Peyer's patch (tissue), 4 donors: ENCODE measurements at regions not wholly inside any gene's neighbourhood (a gene's known extent, or its start where the extent isn't known, plus 50 kb on each side); places are given as distances from the start of the nearest gene placed in this dataset.

Experiments
- DNase-seq, 3 donors: peaks; one replicate each; pipeline ENCODE4 v3.0.0-alpha.2; 2017 to 2019
- H3K27ac ChIP-seq, 4 donors: fragments of 200-600 bp; sonication (generic); one replicate each; pipeline ENCODE4 v1.5.1; 2016 to 2019
- H3K27me3 ChIP-seq, 2 donors: fragments of 200-600 bp; sonication (generic); one replicate each; pipeline ENCODE4 v1.5.1; 2019
- H3K36me3 ChIP-seq, 3 donors: fragments of 200-600 bp; sonication (generic); one replicate each; pipeline ENCODE4 v1.5.1; 2016 to 2019
- H3K4me1 ChIP-seq, 4 donors: fragments of 200-600 bp; sonication (generic); one replicate each; pipeline ENCODE4 v1.5.1; 2016 to 2019
- H3K4me3 ChIP-seq, 4 donors: fragments of 200-600 bp; sonication (generic); 1 replicate in 3 of 4; 2 replicates in 1 of 4; pipeline ENCODE4 v1.5.1; 2016 to 2019; ENCODE audit warnings: mild to moderate bottlenecking in 1 of 4
- H3K9me3 ChIP-seq, 4 donors: fragments of 200-600 bp; sonication (generic); one replicate each; pipeline ENCODE4 v1.5.1; 2016 to 2019; ENCODE audit warnings: mild to moderate bottlenecking in 1 of 4
- POLR2A ChIP-seq, 2 donors: fragments of 450-650 bp; IDR thresholded peaks; one replicate each; pipeline ENCODE4 v1.5.1; 2017; ENCODE audit warnings: antibody characterized with exemption in 2 of 2, mild to moderate bottlenecking in 2 of 2, moderate library complexity in 2 of 2
- TF ChIP-seq, protein P1 (sequence below), 6 experiments: fragments of 450-650 bp in 4 of 6; fragments of 200-600 bp in 2 of 6; sonication (generic) in 1 of 6; IDR thresholded peaks; one replicate each; pipeline ENCODE4 v1.5.1; 2017 to 2019; ENCODE audit warnings: antibody characterized with exemption in 6 of 6, mild to moderate bottlenecking in 3 of 6, moderate library complexity in 1 of 6

- no peak for TF ChIP-seq POLR2A (IDR thresholded peaks at IDR 0.05)
- TF ChIP-seq, protein P1, sequence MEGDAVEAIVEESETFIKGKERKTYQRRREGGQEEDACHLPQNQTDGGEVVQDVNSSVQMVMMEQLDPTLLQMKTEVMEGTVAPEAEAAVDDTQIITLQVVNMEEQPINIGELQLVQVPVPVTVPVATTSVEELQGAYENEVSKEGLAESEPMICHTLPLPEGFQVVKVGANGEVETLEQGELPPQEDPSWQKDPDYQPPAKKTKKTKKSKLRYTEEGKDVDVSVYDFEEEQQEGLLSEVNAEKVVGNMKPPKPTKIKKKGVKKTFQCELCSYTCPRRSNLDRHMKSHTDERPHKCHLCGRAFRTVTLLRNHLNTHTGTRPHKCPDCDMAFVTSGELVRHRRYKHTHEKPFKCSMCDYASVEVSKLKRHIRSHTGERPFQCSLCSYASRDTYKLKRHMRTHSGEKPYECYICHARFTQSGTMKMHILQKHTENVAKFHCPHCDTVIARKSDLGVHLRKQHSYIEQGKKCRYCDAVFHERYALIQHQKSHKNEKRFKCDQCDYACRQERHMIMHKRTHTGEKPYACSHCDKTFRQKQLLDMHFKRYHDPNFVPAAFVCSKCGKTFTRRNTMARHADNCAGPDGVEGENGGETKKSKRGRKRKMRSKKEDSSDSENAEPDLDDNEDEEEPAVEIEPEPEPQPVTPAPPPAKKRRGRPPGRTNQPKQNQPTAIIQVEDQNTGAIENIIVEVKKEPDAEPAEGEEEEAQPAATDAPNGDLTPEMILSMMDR (IDR thresholded peaks at IDR 0.05): no peak
- Histone ChIP-seq H3K36me3 (no peaks in the 10 kb centered on the region), H3K27me3 (no peaks in the 10 kb centered on the region)
Observed at GRCh38 chr12:92495108-92495507, 207.7 kb upstream of the PLEKHG7 start.

DNA sequence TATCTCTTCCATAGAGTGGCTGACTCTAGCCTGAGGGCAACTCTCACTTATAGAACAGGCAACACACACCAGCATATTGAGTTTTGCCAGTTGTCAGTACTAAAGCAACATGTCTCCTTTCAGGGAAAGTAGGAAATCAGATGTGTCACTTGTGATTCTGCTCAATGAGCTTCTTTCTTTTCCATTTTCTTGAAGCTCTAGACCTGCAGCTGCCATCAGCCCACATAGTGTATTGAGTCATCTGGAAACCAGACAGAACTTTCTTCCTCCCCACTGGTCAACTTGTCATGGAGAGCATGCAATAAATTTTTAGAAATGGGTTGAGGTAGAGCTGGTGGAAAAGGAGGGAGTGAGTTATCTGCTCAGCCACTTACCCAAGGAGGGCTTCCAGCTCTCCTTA lies 209.0 kb upstream of the PLEKHG7 start:
- Histone ChIP-seq H3K4me3 (no peak overlapping the region), H3K27me3 (no peaks in the 10 kb centered on the region), H3K27ac (no peak overlapping the region), H3K9me3 (no peaks in the 10 kb centered on the region), H3K36me3 (no peaks in the 10 kb centered on the region), H3K4me1 (no peaks in the 10 kb centered on the region)
- TF ChIP-seq, protein P1 (IDR thresholded peaks at IDR 0.05): no peak
- no peak for TF ChIP-seq POLR2A (IDR thresholded peaks at IDR 0.05)
- no peak for DNase-seq

More at GRCh38 chr12:92495108-92495507, 207.7 kb upstream of the PLEKHG7 start:
- no peaks in the 10 kb centered on the region for H3K9me3 ChIP-seq
- H3K27ac ChIP-seq: no peak overlapping the region
- H3K4me1 ChIP-seq: no peaks in the 10 kb centered on the region
- H3K4me3 ChIP-seq: no peak overlapping the region
- DNase-seq: no peak

DNA sequence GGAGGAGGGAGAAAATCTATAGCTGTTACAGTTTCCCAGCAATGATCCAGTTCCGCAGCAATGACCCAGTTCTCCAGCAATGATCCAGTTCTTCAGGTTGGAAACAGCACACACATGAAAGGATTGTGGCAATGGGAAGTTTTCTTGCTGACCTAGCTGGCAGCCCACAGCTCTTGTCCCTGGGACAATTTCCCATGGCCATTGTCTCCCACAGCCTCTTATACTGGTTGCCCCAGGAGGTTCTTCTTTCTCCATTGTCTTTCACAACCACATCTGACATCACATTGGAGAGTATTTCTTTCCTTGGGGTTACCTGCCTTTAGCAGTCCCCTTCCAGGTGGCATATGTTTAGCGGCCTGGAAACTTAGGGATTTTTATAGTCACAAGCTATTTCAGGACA lies 209.8 kb upstream of the PLEKHG7 start:
- Histone ChIP-seq H3K36me3 (no peaks in the 10 kb centered on the region), H3K27me3 (no peaks in the 10 kb centered on the region), H3K27ac (no peak overlapping the region), H3K9me3 (no peaks in the 10 kb centered on the region), H3K4me1 (no peaks in the 10 kb centered on the region), H3K4me3 (no peak overlapping the region)
- TF ChIP-seq POLR2A (IDR thresholded peaks at IDR 0.05): no peak
- TF ChIP-seq, protein P1 (IDR thresholded peaks at IDR 0.05): no peak
- no peak for DNase-seq

- Histone ChIP-seq H3K4me1 (no peaks in the 10 kb centered on the region), H3K4me3 (no peak overlapping the region), H3K9me3 (no peaks in the 10 kb centered on the region), H3K27ac (no peak overlapping the region), H3K27me3 (no peaks in the 10 kb centered on the region), H3K36me3 (no peaks in the 10 kb centered on the region)
- no peak for TF ChIP-seq POLR2A (IDR thresholded peaks at IDR 0.05)
- TF ChIP-seq, protein P1 (IDR thresholded peaks at IDR 0.05): no peak
- no peak for DNase-seq
Observed at GRCh38 chr12:92492291-92492690, 210.5 kb upstream of the PLEKHG7 start.

GRCh38 chr12:92489781-92490180 lies 213.0 kb upstream of the PLEKHG7 start:
- peak overlapping the region in 1 of 4 donors; percentile 61 for H3K27ac ChIP-seq
- no peak overlapping the region for H3K4me3 ChIP-seq
- no peaks in the 10 kb centered on the region for H3K9me3 ChIP-seq
- no peak for DNase-seq
- H3K4me1 ChIP-seq: peaks cover 0 to 5% (median 0%) of the 10 kb centered on the region in 4 donors
- no peaks in the 10 kb centered on the region for H3K27me3 ChIP-seq
- H3K36me3 ChIP-seq: no peaks in the 10 kb centered on the region
- no peak for TF ChIP-seq POLR2A (IDR thresholded peaks at IDR 0.05)
- TF ChIP-seq, protein P1 (IDR thresholded peaks at IDR 0.05): no peak

- TF ChIP-seq POLR2A (IDR thresholded peaks at IDR 0.05): no peak
- TF ChIP-seq, protein P1 (IDR thresholded peaks at IDR 0.05): no peak
- no peaks in the 10 kb centered on the region for H3K9me3 ChIP-seq
Observed at GRCh38 chr12:92488735-92489134, 214.1 kb upstream of the PLEKHG7 start.

More at GRCh38 chr12:92488735-92489134, 214.1 kb upstream of the PLEKHG7 start:
- H3K4me3 ChIP-seq: no peak overlapping the region
- no peak for DNase-seq
- no peaks in the 10 kb centered on the region for H3K36me3 ChIP-seq
- peaks cover 0 to 5% (median 0%) of the 10 kb centered on the region in 4 donors for H3K4me1 ChIP-seq
- no peaks in the 10 kb centered on the region for H3K27me3 ChIP-seq
- peak overlapping the region in 2 of 4 donors; percentile 38 to 61 for H3K27ac ChIP-seq
